ENCODE measurements at regions not wholly inside any gene's neighbourhood (a gene's known extent, or its start where the extent isn't known, plus 50 kb on each side); places are given as distances from the start of the nearest gene placed in this dataset.

- TF ChIP-seq, protein P1, sequence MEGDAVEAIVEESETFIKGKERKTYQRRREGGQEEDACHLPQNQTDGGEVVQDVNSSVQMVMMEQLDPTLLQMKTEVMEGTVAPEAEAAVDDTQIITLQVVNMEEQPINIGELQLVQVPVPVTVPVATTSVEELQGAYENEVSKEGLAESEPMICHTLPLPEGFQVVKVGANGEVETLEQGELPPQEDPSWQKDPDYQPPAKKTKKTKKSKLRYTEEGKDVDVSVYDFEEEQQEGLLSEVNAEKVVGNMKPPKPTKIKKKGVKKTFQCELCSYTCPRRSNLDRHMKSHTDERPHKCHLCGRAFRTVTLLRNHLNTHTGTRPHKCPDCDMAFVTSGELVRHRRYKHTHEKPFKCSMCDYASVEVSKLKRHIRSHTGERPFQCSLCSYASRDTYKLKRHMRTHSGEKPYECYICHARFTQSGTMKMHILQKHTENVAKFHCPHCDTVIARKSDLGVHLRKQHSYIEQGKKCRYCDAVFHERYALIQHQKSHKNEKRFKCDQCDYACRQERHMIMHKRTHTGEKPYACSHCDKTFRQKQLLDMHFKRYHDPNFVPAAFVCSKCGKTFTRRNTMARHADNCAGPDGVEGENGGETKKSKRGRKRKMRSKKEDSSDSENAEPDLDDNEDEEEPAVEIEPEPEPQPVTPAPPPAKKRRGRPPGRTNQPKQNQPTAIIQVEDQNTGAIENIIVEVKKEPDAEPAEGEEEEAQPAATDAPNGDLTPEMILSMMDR (conservative IDR thresholded peaks at IDR 0.05; ENCODE audit: low read depth, low read length), result no peak
- TF ChIP-seq SMC3 (IDR thresholded peaks at IDR 0.05; ENCODE audit: low read depth, low read length) (no peak), MXI1 (IDR thresholded peaks at IDR 0.05; ENCODE audit: borderline replicate concordance, low read depth, low read length) (no peak), POLR2A (IDR thresholded peaks at IDR 0.05; ENCODE audit: low read depth, low read length) (no peak), CEBPB (IDR thresholded peaks at IDR 0.05; ENCODE audit: low read depth, low read length) (no peak)
Observed at GRCh38 chr16:52004343-52004742, 542.6 kb downstream of the TOX3 start.

Data from IMR-90 (cell line).